ENCODE measurements at regions not wholly inside any gene's neighbourhood (a gene's known extent, or its start where the extent isn't known, plus 50 kb on each side); places are given as distances from the start of the nearest gene placed in this dataset.
"Not testable (repeated sequence)": the region's sequence is repeated elsewhere in the genome, so short reads cannot be mapped to it uniquely, and the experiment has no call there.

DNA sequence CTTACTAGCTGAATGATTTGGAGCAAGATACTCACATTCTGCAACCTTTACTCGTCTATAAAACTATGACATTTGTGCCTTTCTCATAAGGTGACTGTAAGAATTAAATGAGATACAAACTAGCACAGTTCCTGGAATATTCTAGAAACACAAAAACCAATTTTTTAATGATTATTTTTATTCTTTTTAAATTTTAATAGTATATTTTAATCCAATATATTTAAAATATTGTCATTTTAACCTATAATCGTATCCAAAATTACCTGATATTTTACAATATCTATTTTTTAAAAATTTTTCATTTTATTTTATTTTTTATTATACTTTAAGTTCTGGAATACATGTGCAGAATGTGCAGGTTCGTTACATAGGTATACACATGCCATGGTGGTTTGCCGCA, 238.1 kb downstream of the OLFM4 start:
- Histone ChIP-seq H3K36me3 (ENCODE audit: control insufficient read depth, insufficient read depth, low read length) (no peaks in the 10 kb centered on the region), H3K27me3 (ENCODE audit: control insufficient read depth, insufficient read depth, low read length) (peaks cover 17% of the 10 kb centered on the region; the same call in 1 of the 2 replicates), H3K9me3 (ENCODE audit: control insufficient read depth, insufficient read depth, low read length) (no peaks in the 10 kb centered on the region), H3K27ac (ENCODE audit: low read length) (no peak overlapping the region), H3K4me3 (ENCODE audit: low read length) (no peak overlapping the region), H3K4me1 (ENCODE audit: control insufficient read depth, insufficient read depth, low read length) (no peaks in the 10 kb centered on the region)
- WGBS (ENCODE audit: insufficient coverage, insufficient read length): 100% methylated on average over 1 of the region's 4 CpGs
- no peak for DNase-seq (ENCODE audit: low read depth, low spot score)

- H3K27me3 ChIP-seq (ENCODE audit: control insufficient read depth, insufficient read depth, low read length): peaks cover 33% of the 10 kb centered on the region; the same call in 1 of the 2 replicates
- WGBS (ENCODE audit: insufficient coverage, insufficient read length): no CpG with 5 or more reads among the region's 6 CpGs
Observed at GRCh38 chr13:53269634-53270033, 241.0 kb downstream of the OLFM4 start.

DNA sequence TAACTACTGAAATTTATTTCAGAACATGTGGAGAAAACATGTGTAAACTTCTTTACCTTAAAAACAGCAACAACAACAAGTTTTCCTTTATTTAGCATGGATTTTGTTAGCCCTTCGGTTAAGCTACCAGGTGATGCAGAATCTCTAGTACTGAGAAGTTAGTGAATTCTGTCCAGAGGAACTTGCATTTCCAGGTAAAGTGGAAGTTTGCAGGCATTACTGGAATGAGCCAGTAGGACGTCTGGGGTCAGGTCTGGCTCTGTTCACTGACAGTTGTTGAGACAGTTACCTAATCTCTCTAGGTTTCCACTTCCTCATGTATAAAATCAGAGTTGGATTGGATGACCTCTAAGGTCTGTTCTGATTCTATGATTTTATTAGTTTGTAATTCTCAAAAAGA, 244.3 kb downstream of the OLFM4 start:
- no peaks in the 10 kb centered on the region for H3K4me1 ChIP-seq (ENCODE audit: control insufficient read depth, insufficient read depth, low read length)
- H3K27me3 ChIP-seq (ENCODE audit: control insufficient read depth, insufficient read depth, low read length): peaks cover 42% of the 10 kb centered on the region
- H3K36me3 ChIP-seq (ENCODE audit: control insufficient read depth, insufficient read depth, low read length): no peaks in the 10 kb centered on the region
- no CpG with 5 or more reads among the region's 2 CpGs for WGBS (ENCODE audit: insufficient coverage, insufficient read length)
- H3K27ac ChIP-seq (ENCODE audit: low read length): no peak overlapping the region
- H3K4me3 ChIP-seq (ENCODE audit: low read length): no peak overlapping the region
- no peak for DNase-seq (ENCODE audit: low read depth, low spot score)
- H3K9me3 ChIP-seq (ENCODE audit: control insufficient read depth, insufficient read depth, low read length): no peaks in the 10 kb centered on the region

More at GRCh38 chr13:53269634-53270033, 241.0 kb downstream of the OLFM4 start:
- no peak for DNase-seq (ENCODE audit: low read depth, low spot score)
- H3K4me1 ChIP-seq (ENCODE audit: control insufficient read depth, insufficient read depth, low read length): no peaks in the 10 kb centered on the region
- H3K9me3 ChIP-seq (ENCODE audit: control insufficient read depth, insufficient read depth, low read length): no peaks in the 10 kb centered on the region
- no peaks in the 10 kb centered on the region for H3K36me3 ChIP-seq (ENCODE audit: control insufficient read depth, insufficient read depth, low read length)
- H3K4me3 ChIP-seq (ENCODE audit: low read length): no peak overlapping the region
- H3K27ac ChIP-seq (ENCODE audit: low read length): no peak overlapping the region

- H3K27me3 ChIP-seq (ENCODE audit: control insufficient read depth, insufficient read depth, low read length): peaks cover 59% of the 10 kb centered on the region
- peak; percentile 60 for DNase-seq (ENCODE audit: low read depth, low spot score)
- no peaks in the 10 kb centered on the region for H3K4me1 ChIP-seq (ENCODE audit: control insufficient read depth, insufficient read depth, low read length)
- H3K9me3 ChIP-seq (ENCODE audit: control insufficient read depth, insufficient read depth, low read length): no peaks in the 10 kb centered on the region
- no peak overlapping the region for H3K27ac ChIP-seq (ENCODE audit: low read length)
- WGBS (ENCODE audit: insufficient coverage, insufficient read length): no CpG with 5 or more reads among the region's 2 CpGs
- no peaks in the 10 kb centered on the region for H3K36me3 ChIP-seq (ENCODE audit: control insufficient read depth, insufficient read depth, low read length)
- H3K4me3 ChIP-seq (ENCODE audit: low read length): no peak overlapping the region
Observed at GRCh38 chr13:53276265-53276664, 247.7 kb downstream of the OLFM4 start.

DNA sequence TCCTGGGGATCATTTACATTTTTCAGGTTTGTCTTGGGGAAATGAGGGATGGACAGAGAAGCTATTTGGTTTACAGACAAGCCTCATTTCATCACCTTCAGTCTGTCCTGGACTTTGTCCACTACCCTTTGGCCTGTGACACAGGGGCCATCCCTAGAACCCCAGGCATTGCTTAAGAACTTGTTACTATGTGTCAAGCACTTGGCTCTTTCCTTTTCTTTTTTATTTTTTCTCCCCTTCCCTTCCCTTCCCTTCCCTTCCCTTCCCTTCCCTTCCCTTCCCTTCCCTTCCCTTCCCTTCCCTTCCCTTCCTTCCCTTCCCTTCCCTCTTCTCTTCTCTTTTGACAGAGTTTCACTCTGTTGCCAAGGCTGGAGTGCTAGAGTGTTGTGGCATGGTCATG, 253.1 kb downstream of the OLFM4 start:
- peaks cover 64% of the 10 kb centered on the region for H3K27me3 ChIP-seq (ENCODE audit: control insufficient read depth, insufficient read depth, low read length)
- no peaks in the 10 kb centered on the region for H3K36me3 ChIP-seq (ENCODE audit: control insufficient read depth, insufficient read depth, low read length)
- H3K4me3 ChIP-seq (ENCODE audit: low read length): no peak overlapping the region
- no peaks in the 10 kb centered on the region for H3K4me1 ChIP-seq (ENCODE audit: control insufficient read depth, insufficient read depth, low read length)
- no peak for DNase-seq (ENCODE audit: low read depth, low spot score)
- no peaks in the 10 kb centered on the region for H3K9me3 ChIP-seq (ENCODE audit: control insufficient read depth, insufficient read depth, low read length)
- H3K27ac ChIP-seq (ENCODE audit: low read length): no peak overlapping the region

DNA sequence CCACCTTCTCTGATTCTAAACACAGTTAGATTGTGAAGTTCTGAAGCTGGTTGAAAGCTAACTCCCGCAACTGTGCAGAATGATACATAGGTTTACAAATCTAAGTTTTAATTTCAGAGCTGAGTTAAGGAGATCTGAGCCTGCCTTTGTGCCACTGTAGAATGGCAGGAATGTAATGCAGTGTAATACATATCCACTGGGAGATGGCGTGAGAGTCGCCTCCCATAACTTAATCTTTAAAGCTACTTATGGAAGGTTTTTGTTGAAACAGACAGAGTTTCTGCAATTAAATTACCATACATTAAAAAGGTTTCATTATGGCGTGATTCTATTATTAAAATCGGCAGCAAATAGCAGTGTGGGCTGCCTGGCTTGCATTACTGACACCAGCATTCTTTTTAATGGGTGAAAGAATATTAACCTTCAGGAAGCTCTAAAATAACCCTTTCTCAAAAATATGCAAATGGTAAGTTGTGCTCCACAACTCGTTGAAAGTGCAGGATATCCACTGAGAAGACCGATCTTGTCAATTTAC, 257.4 kb downstream of the OLFM4 start:
- WGBS (ENCODE audit: insufficient coverage, insufficient read length): no CpG with 5 or more reads among the region's 7 CpGs
- Histone ChIP-seq H3K27ac (ENCODE audit: low read length) (no peak overlapping the region), H3K4me3 (ENCODE audit: low read length) (no peak overlapping the region), H3K27me3 (ENCODE audit: control insufficient read depth, insufficient read depth, low read length) (peaks cover 27% of the 10 kb centered on the region), H3K4me1 (ENCODE audit: control insufficient read depth, insufficient read depth, low read length) (no peaks in the 10 kb centered on the region), H3K36me3 (ENCODE audit: control insufficient read depth, insufficient read depth, low read length) (no peaks in the 10 kb centered on the region), H3K9me3 (ENCODE audit: control insufficient read depth, insufficient read depth, low read length) (no peaks in the 10 kb centered on the region)
- DNase-seq (ENCODE audit: low read depth, low spot score): no peak

GRCh38 chr13:53298396-53298795, 269.8 kb downstream of the OLFM4 start:
- no peak overlapping the region for H3K4me3 ChIP-seq (ENCODE audit: low read length)

DNA sequence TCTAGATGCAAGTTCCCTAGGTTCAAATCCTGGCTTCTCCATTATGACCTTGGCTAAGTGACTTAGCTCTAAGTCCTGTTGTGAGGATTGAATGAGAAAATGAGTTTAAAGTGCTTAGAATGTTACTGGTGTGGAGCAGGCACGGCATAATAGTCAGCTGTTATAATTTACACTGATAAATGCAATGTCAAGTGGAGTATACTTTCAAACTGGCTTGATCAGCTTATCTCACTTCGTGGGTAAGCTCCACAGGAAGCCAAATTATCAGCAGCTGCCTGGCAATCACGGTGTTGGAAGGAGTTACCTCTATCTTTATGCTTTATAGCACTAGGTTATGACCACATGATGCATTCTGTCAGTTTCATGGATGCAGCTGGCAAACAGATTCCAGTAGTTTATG, 272.8 kb downstream of the OLFM4 start:
- Histone ChIP-seq H3K36me3 (ENCODE audit: control insufficient read depth, insufficient read depth, low read length) (no peaks in the 10 kb centered on the region), H3K9me3 (ENCODE audit: control insufficient read depth, insufficient read depth, low read length) (no peaks in the 10 kb centered on the region), H3K4me1 (ENCODE audit: control insufficient read depth, insufficient read depth, low read length) (no peaks in the 10 kb centered on the region), H3K4me3 (ENCODE audit: low read length) (no peak overlapping the region), H3K27me3 (ENCODE audit: control insufficient read depth, insufficient read depth, low read length) (no peaks in the 10 kb centered on the region), H3K27ac (ENCODE audit: low read length) (no peak overlapping the region)
- DNase-seq (ENCODE audit: low read depth, low spot score): no peak
- no CpG with 5 or more reads among the region's 3 CpGs for WGBS (ENCODE audit: insufficient coverage, insufficient read length)

More at GRCh38 chr13:53298396-53298795, 269.8 kb downstream of the OLFM4 start:
- H3K9me3 ChIP-seq (ENCODE audit: control insufficient read depth, insufficient read depth, low read length): no peaks in the 10 kb centered on the region
- no peak for DNase-seq (ENCODE audit: low read depth, low spot score)
- no peaks in the 10 kb centered on the region for H3K36me3 ChIP-seq (ENCODE audit: control insufficient read depth, insufficient read depth, low read length)
- H3K4me1 ChIP-seq (ENCODE audit: control insufficient read depth, insufficient read depth, low read length): peaks cover 2% of the 10 kb centered on the region; the same call in 1 of the 2 replicates
- no CpG with 5 or more reads among the region's 1 CpG for WGBS (ENCODE audit: insufficient coverage, insufficient read length)
- no peak overlapping the region for H3K27ac ChIP-seq (ENCODE audit: low read length)
- H3K27me3 ChIP-seq (ENCODE audit: control insufficient read depth, insufficient read depth, low read length): no peaks in the 10 kb centered on the region

DNA sequence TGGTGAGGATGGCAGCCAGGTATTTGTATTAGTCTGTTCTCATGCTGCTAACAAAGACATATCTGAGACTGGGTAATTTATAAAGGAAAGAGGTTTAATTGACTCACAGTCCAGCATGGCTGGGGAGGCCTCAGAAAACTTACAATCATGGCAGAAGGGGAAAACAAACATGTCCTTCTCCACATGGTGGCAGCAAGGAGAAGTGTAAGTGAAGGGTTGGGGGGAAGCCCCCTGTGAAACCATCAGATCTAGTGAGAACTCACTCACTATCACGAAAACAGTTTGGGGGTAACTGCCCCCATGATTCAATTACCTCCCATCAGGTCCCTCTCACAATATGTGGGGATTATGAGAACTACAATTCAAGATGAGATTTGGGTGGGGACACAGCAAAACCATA, 276.8 kb downstream of the OLFM4 start:
- H3K4me3 ChIP-seq (ENCODE audit: low read length); H3K9me3 ChIP-seq (ENCODE audit: control insufficient read depth, insufficient read depth, low read length); H3K27me3 ChIP-seq (ENCODE audit: control insufficient read depth, insufficient read depth, low read length); H3K27ac ChIP-seq (ENCODE audit: low read length); DNase-seq (ENCODE audit: low read depth, low spot score); H3K4me1 ChIP-seq (ENCODE audit: control insufficient read depth, insufficient read depth, low read length); H3K36me3 ChIP-seq (ENCODE audit: control insufficient read depth, insufficient read depth, low read length): not testable (repeated sequence)
- no CpG with 5 or more reads among the region's 1 CpG for WGBS (ENCODE audit: insufficient coverage, insufficient read length)

GRCh38 chr13:53310786-53311185, 282.2 kb downstream of the OLFM4 start:
- no peaks in the 10 kb centered on the region for H3K36me3 ChIP-seq (ENCODE audit: control insufficient read depth, insufficient read depth, low read length)

GRCh38 chr13:53311561-53311960, 282.9 kb downstream of the OLFM4 start:
- Histone ChIP-seq H3K36me3 (ENCODE audit: control insufficient read depth, insufficient read depth, low read length) (no peaks in the 10 kb centered on the region), H3K4me3 (ENCODE audit: low read length) (no peak overlapping the region), H3K4me1 (ENCODE audit: control insufficient read depth, insufficient read depth, low read length) (no peaks in the 10 kb centered on the region), H3K27ac (ENCODE audit: low read length) (no peak overlapping the region), H3K9me3 (ENCODE audit: control insufficient read depth, insufficient read depth, low read length) (no peaks in the 10 kb centered on the region), H3K27me3 (ENCODE audit: control insufficient read depth, insufficient read depth, low read length) (peaks cover 2% of the 10 kb centered on the region; the same call in 1 of the 2 replicates)
- no CpG with 5 or more reads among the region's 1 CpG for WGBS (ENCODE audit: insufficient coverage, insufficient read length)
- DNase-seq (ENCODE audit: low read depth, low spot score): no peak

More at GRCh38 chr13:53310786-53311185, 282.2 kb downstream of the OLFM4 start:
- Histone ChIP-seq H3K4me3 (ENCODE audit: low read length) (no peak overlapping the region), H3K4me1 (ENCODE audit: control insufficient read depth, insufficient read depth, low read length) (no peaks in the 10 kb centered on the region), H3K27ac (ENCODE audit: low read length) (no peak overlapping the region), H3K27me3 (ENCODE audit: control insufficient read depth, insufficient read depth, low read length) (peaks cover 2% of the 10 kb centered on the region; the same call in 1 of the 2 replicates), H3K9me3 (ENCODE audit: control insufficient read depth, insufficient read depth, low read length) (no peaks in the 10 kb centered on the region)
- WGBS (ENCODE audit: insufficient coverage, insufficient read length): no CpG with 5 or more reads among the region's 4 CpGs
- no peak for DNase-seq (ENCODE audit: low read depth, low spot score)
